ENCODE measurements at regions not wholly inside any gene's neighbourhood (a gene's known extent, or its start where the extent isn't known, plus 50 kb on each side); places are given as distances from the start of the nearest gene placed in this dataset.

DNA sequence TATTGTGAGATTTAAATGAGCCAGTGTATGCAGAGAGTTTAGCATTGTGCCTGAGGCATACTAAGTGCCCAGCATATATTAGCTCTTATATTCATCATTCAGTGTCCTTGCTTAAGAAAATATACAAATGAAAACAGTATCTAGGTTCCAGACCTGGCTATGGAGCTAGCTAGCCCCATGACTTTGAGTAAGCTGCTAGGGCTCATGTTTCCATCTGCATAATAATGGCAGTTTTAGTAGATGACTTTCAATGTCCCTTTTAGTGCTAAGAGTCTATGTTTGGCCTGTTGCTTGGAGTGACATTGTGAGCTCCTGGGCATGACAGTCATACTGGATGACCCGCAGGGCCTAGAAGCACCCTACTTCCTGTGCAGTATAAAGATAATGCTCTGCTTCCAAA lies 435.3 kb downstream of the ZIC3 start:
- TF ChIP-seq, protein P1, sequence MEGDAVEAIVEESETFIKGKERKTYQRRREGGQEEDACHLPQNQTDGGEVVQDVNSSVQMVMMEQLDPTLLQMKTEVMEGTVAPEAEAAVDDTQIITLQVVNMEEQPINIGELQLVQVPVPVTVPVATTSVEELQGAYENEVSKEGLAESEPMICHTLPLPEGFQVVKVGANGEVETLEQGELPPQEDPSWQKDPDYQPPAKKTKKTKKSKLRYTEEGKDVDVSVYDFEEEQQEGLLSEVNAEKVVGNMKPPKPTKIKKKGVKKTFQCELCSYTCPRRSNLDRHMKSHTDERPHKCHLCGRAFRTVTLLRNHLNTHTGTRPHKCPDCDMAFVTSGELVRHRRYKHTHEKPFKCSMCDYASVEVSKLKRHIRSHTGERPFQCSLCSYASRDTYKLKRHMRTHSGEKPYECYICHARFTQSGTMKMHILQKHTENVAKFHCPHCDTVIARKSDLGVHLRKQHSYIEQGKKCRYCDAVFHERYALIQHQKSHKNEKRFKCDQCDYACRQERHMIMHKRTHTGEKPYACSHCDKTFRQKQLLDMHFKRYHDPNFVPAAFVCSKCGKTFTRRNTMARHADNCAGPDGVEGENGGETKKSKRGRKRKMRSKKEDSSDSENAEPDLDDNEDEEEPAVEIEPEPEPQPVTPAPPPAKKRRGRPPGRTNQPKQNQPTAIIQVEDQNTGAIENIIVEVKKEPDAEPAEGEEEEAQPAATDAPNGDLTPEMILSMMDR (IDR thresholded peaks at IDR 0.05) = no peak
- TF ChIP-seq BHLHE40 (IDR thresholded peaks at IDR 0.05; ENCODE audit: low read depth, low read length) (no peak), RAD21 (conservative IDR thresholded peaks at IDR 0.05 in 1 of 2, IDR thresholded peaks at IDR 0.05 in 1 of 2) (no peak), PHF8 (IDR thresholded peaks at IDR 0.05; ENCODE audit: borderline replicate concordance, low read depth) (no peak), RNF2 (IDR thresholded peaks at IDR 0.05; ENCODE audit: borderline replicate concordance, low read depth) (no peak)

Data from A549 (cell line).